GM18502 (cell line): ENCODE measurements at regions not wholly inside any gene's neighbourhood (a gene's known extent, or its start where the extent isn't known, plus 50 kb on each side); places are given as distances from the start of the nearest gene placed in this dataset.

ENCODE experiments used
- ATAC-seq: cut with Tn5 transposase; IDR thresholded peaks from one replicate; pipeline ENCODE4 v1.9.1; 2021; ENCODE audit warnings: mild to moderate bottlenecking; ENCODE audit not compliant: unreplicated experiment, poor library complexity

GRCh38 chr3:21152555-21152954, 598.5 kb downstream of the ZNF385D start:
- no peak for ATAC-seq

GRCh38 chr3:21142949-21143348, 608.1 kb downstream of the ZNF385D start:
- ATAC-seq, result no peak

GRCh38 chr3:21142031-21142430, 609.0 kb downstream of the ZNF385D start:
- ATAC-seq, result no peak

GRCh38 chr3:21140785-21141184, 610.2 kb downstream of the ZNF385D start:
- no peak for ATAC-seq

- ATAC-seq, result no peak
Observed at GRCh38 chr3:21138085-21138484, 612.9 kb downstream of the ZNF385D start.

- no peak for ATAC-seq
Observed at GRCh38 chr3:21132896-21133295, 618.1 kb downstream of the ZNF385D start.

GRCh38 chr3:21120826-21121225, 630.2 kb downstream of the ZNF385D start:
- no peak for ATAC-seq

- no peak for ATAC-seq
Observed at GRCh38 chr3:21117370-21117769, 633.6 kb downstream of the ZNF385D start.

- no peak for ATAC-seq
Observed at GRCh38 chr3:21109056-21109455, 642.0 kb downstream of the ZNF385D start.

GRCh38 chr3:21105784-21106183, 645.2 kb downstream of the ZNF385D start:
- ATAC-seq, result no peak

- no peak for ATAC-seq
Observed at GRCh38 chr3:21100656-21101359, 650.2 kb downstream of the ZNF385D start.

- ATAC-seq, result no peak
Observed at GRCh38 chr3:21094686-21095085, 656.3 kb downstream of the ZNF385D start.

GRCh38 chr3:21073561-21073960, 677.4 kb downstream of the ZNF385D start:
- ATAC-seq, result no peak

GRCh38 chr3:21067031-21067813, 683.8 kb downstream of the ZNF385D start:
- ATAC-seq, result no peak

GRCh38 chr3:21062831-21063294, 688.1 kb downstream of the ZNF385D start:
- no peak for ATAC-seq

- no peak for ATAC-seq
Observed at GRCh38 chr3:21059404-21059803, 691.6 kb downstream of the ZNF385D start.

GRCh38 chr3:21056293-21056692, 694.7 kb downstream of the ZNF385D start:
- ATAC-seq, result no peak

- ATAC-seq, result no peak
Observed at GRCh38 chr3:21055015-21055414, 696.0 kb downstream of the ZNF385D start.

GRCh38 chr3:21054064-21054463, 696.9 kb downstream of the ZNF385D start:
- ATAC-seq, result no peak

- ATAC-seq, result no peak
Observed at GRCh38 chr3:21049334-21050062, 701.5 kb downstream of the ZNF385D start.

- no peak for ATAC-seq
Observed at GRCh38 chr3:21043139-21043538, 707.9 kb downstream of the ZNF385D start.
